Loucy (cell line): ENCODE measurements at regions not wholly inside any gene's neighbourhood (a gene's known extent, or its start where the extent isn't known, plus 50 kb on each side); places are given as distances from the start of the nearest gene placed in this dataset.

Source experiments
- H2AFZ ChIP-seq: fragments of 200-600 bp; sonication (generic); 2 replicates; pipeline ENCODE4 v1.6.0; 2016; ENCODE audit warnings: antibody characterized with exemption, mild to moderate bottlenecking, low read length, moderate library complexity
- H3F3A ChIP-seq: fragments of 200-600 bp; 2 replicates; pipeline ENCODE4 v1.6.0; 2016; ENCODE audit warnings: antibody characterized with exemption, low read depth, mild to moderate bottlenecking
- H3K27me3 ChIP-seq: fragments of 200-600 bp; sonication (generic); 2 replicates; pipeline ENCODE4 v1.6.1; 2014; ENCODE audit warnings: low read length, mild to moderate bottlenecking; ENCODE audit not compliant: insufficient read depth, poor library complexity, severe bottlenecking
- H3K36me3 ChIP-seq: fragments of 200-600 bp; sonication (generic); 2 replicates; pipeline ENCODE4 v1.6.1; 2016; ENCODE audit warnings: low read length; ENCODE audit not compliant: insufficient read depth
- H3K4me1 ChIP-seq: fragments of 200-600 bp; sonication (generic); 2 replicates; pipeline ENCODE4 v1.5.1; 2014; ENCODE audit warnings: low read length, mild to moderate bottlenecking; ENCODE audit not compliant: insufficient read depth, poor library complexity, severe bottlenecking
- H3K4me2 ChIP-seq: fragments of 200-600 bp; sonication (generic); 2 replicates; pipeline ENCODE4 v1.6.0; 2014; ENCODE audit warnings: antibody characterized with exemption, low read length, low read depth, mild to moderate bottlenecking; ENCODE audit not compliant: poor library complexity, severe bottlenecking
- H3K4me3 ChIP-seq: fragments of 200-600 bp; sonication (generic); 2 replicates; pipeline ENCODE4 v1.5.1; 2014; ENCODE audit warnings: low read length, mild to moderate bottlenecking, mixed read lengths; ENCODE audit not compliant: poor library complexity, severe bottlenecking
- H3K79me2 ChIP-seq: fragments of 200-600 bp; sonication (generic); 2 replicates; pipeline ENCODE4 v1.6.1; 2014; ENCODE audit warnings: low read length; ENCODE audit not compliant: insufficient read depth
- H3K9ac ChIP-seq: fragments of 200-600 bp; sonication (generic); 2 replicates; pipeline ENCODE4 v1.6.0; 2014; ENCODE audit warnings: mild to moderate bottlenecking, low read depth, low read length, moderate library complexity; ENCODE audit not compliant: poor library complexity, severe bottlenecking
- H3K9me2 ChIP-seq: fragments of 200-600 bp; sonication (generic); replicated peaks from 2 replicates; pipeline ENCODE4 v1.6.1; 2016; ENCODE audit warnings: low read depth, low read length, mixed read lengths
- H3K9me3 ChIP-seq: fragments of 200-600 bp; sonication (generic); 2 replicates; pipeline ENCODE4 v1.6.1; 2014; ENCODE audit warnings: mild to moderate bottlenecking, antibody characterized with exemption, low read length, low read depth; ENCODE audit not compliant: insufficient read depth
- H4K20me1 ChIP-seq: fragments of 200-600 bp; sonication (generic); 2 replicates; pipeline ENCODE4 v1.6.0; 2014; ENCODE audit warnings: antibody characterized with exemption, low read length, mild to moderate bottlenecking; ENCODE audit not compliant: insufficient read depth, poor library complexity, severe bottlenecking
- EZH2phosphoT487 ChIP-seq: fragments of 200-600 bp; IDR thresholded peaks from 2 replicates; pipeline ENCODE4 v1.6.1; 2018; ENCODE audit warnings: antibody characterized with exemption, mild to moderate bottlenecking, moderate library complexity, borderline replicate concordance
- TF ChIP-seq, protein P1 (sequence below): fragments of 200-600 bp; sonication (generic); conservative IDR thresholded peaks from 2 replicates; pipeline ENCODE4 v1.5.1; 2014; ENCODE audit warnings: mild to moderate bottlenecking, antibody characterized with exemption, low read length

DNA sequence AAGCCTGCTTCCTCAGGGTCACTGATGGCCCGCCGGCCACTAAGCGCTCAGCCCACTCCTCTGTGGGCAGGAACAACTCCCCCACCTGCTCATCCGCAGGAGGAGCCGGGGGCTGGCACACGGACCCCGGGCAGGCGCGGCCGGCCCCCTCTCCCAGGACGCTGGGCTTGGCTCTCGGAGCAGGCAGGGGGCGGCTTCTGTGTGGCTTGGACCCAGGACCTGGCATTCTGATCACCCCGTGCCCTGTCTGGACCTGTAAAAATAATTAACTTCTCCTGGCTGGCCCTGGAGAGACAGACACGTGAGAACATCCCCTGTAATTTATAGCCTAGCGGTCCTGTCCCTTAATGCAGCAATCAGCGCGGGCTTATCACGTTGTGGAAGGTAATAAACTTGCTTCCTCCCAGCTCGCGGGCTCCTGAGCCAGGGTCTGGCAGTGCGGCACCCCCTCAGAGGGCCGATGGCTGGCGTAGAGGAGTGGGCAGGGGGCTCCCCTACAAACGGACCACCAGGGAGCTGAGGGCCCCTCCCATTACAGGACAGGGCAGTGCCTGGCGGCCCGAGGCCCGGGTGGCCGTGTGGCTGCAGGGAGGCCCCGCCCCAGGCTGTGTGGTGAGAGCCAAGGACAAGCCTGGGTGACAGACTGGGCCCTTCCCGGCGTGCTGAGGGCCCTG lies 84.5 kb upstream of the NKX1-1 start:
- Histone ChIP-seq H2AFZ (no peak overlapping the region), H3K9me3 (peaks cover 26% of the 10 kb centered on the region; the same call in 1 of the 2 replicates), H3K27me3 (no peaks in the 10 kb centered on the region), H3K4me1 (no peaks in the 10 kb centered on the region), H3K9me2 (no peaks in the 10 kb centered on the region), H4K20me1 (no peaks in the 10 kb centered on the region), H3K4me3 (no peak overlapping the region), H3K4me2 (no peak overlapping the region), H3F3A (no peaks in the 10 kb centered on the region), H3K36me3 (no peaks in the 10 kb centered on the region), H3K79me2 (no peaks in the 10 kb centered on the region), H3K9ac (no peak overlapping the region)
- no peak for TF ChIP-seq EZH2phosphoT487
- TF ChIP-seq, protein P1, sequence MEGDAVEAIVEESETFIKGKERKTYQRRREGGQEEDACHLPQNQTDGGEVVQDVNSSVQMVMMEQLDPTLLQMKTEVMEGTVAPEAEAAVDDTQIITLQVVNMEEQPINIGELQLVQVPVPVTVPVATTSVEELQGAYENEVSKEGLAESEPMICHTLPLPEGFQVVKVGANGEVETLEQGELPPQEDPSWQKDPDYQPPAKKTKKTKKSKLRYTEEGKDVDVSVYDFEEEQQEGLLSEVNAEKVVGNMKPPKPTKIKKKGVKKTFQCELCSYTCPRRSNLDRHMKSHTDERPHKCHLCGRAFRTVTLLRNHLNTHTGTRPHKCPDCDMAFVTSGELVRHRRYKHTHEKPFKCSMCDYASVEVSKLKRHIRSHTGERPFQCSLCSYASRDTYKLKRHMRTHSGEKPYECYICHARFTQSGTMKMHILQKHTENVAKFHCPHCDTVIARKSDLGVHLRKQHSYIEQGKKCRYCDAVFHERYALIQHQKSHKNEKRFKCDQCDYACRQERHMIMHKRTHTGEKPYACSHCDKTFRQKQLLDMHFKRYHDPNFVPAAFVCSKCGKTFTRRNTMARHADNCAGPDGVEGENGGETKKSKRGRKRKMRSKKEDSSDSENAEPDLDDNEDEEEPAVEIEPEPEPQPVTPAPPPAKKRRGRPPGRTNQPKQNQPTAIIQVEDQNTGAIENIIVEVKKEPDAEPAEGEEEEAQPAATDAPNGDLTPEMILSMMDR, result no peak

DNA sequence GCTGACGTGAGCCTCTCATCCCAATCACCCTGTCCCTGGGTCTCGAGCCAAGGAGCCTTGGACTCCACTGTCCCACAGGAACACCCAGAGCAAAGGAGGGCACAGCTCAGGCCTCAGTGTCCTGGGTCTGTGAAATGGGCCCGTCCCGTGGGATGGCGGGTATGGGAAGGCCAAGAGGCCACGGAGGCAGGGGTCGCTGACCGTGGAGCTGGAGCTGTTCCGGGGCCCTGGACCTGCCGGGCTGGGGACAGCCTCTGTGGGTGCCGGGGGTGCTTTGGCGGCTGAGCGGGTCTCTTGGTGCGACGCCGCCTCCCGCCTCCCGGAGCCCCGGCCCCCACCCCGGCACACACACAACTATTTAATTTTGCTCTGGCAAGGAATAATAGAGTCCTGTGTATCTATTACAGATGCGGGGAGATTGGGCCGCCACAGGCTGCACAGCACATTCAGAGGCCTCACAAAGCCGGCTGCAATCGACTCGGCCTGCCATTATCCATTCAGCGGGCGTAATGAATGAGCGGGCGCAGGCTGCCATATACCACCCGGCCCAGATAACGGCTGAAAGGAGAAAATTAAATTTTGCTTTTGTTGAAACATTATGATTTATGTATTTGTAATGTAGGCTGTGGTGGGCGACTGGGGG lies 83.9 kb upstream of the NKX1-1 start:
- no peaks in the 10 kb centered on the region for H3F3A ChIP-seq
- no peaks in the 10 kb centered on the region for H3K79me2 ChIP-seq
- H3K9me3 ChIP-seq, result peaks cover 32% of the 10 kb centered on the region; the same call in 1 of the 2 replicates
- H3K9ac ChIP-seq, result no peak overlapping the region
- H3K36me3 ChIP-seq, result no peaks in the 10 kb centered on the region
- no peaks in the 10 kb centered on the region for H4K20me1 ChIP-seq
- no peak overlapping the region for H3K4me3 ChIP-seq
- no peaks in the 10 kb centered on the region for H3K27me3 ChIP-seq
- no peak overlapping the region for H2AFZ ChIP-seq
- TF ChIP-seq EZH2phosphoT487, result no peak
- TF ChIP-seq, protein P1, result no peak
- no peaks in the 10 kb centered on the region for H3K9me2 ChIP-seq
- no peak overlapping the region for H3K4me2 ChIP-seq
- H3K4me1 ChIP-seq, result no peaks in the 10 kb centered on the region

DNA sequence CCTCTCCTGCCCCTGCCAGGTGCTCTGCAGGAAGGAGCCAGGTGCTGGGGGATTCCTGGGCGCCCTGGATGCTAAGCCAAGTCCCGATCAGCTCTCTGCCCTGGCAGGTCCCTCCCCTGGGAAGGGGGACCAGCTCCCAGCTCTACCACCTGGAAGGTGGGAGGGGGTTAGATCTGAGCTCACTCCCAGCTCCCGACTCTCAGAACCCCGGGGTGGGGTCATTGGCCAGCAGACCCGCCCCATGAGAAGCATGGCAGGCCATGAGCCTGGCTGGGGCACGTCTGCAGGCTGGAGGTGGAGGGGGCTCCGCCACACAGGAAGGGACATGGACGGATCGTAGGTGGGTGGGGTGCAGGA lies 83.4 kb upstream of the NKX1-1 start:
- H2AFZ ChIP-seq, result no peak overlapping the region
- H3K4me3 ChIP-seq, result no peak overlapping the region
- no peak overlapping the region for H3K9ac ChIP-seq
- no peak overlapping the region for H3K4me2 ChIP-seq
- TF ChIP-seq EZH2phosphoT487, result no peak
- TF ChIP-seq, protein P1, result no peak
- peaks cover 35% of the 10 kb centered on the region; the same call in 1 of the 2 replicates for H3K9me3 ChIP-seq
- H4K20me1 ChIP-seq, result no peaks in the 10 kb centered on the region
- H3K4me1 ChIP-seq, result no peaks in the 10 kb centered on the region
- H3K36me3 ChIP-seq, result no peaks in the 10 kb centered on the region
- no peaks in the 10 kb centered on the region for H3K27me3 ChIP-seq
- no peaks in the 10 kb centered on the region for H3F3A ChIP-seq
- no peaks in the 10 kb centered on the region for H3K9me2 ChIP-seq
- H3K79me2 ChIP-seq, result no peaks in the 10 kb centered on the region
